B cell (primary cell): ENCODE measurements at regions not wholly inside any gene's neighbourhood (a gene's known extent, or its start where the extent isn't known, plus 50 kb on each side); places are given as distances from the start of the nearest gene placed in this dataset.

Source experiments
- EZH2 ChIP-seq: IDR thresholded peaks from 2 replicates; pipeline ENCODE4 v1.6.1; 2012; ENCODE audit warnings: borderline replicate concordance, low read depth, mild to moderate bottlenecking, moderate library complexity, low read length; ENCODE audit not compliant: insufficient read depth, poor library complexity, severe bottlenecking
- TF ChIP-seq, protein P1 (sequence below): fragments of 200-600 bp; IDR thresholded peaks from one replicate; pipeline ENCODE4 v1.8.0; 2022; ENCODE audit warnings: antibody characterized with exemption, mild to moderate bottlenecking

GRCh38 chrX:147811803-147812202, 99.9 kb upstream of the FMR1 start:
- TF ChIP-seq, protein P1, sequence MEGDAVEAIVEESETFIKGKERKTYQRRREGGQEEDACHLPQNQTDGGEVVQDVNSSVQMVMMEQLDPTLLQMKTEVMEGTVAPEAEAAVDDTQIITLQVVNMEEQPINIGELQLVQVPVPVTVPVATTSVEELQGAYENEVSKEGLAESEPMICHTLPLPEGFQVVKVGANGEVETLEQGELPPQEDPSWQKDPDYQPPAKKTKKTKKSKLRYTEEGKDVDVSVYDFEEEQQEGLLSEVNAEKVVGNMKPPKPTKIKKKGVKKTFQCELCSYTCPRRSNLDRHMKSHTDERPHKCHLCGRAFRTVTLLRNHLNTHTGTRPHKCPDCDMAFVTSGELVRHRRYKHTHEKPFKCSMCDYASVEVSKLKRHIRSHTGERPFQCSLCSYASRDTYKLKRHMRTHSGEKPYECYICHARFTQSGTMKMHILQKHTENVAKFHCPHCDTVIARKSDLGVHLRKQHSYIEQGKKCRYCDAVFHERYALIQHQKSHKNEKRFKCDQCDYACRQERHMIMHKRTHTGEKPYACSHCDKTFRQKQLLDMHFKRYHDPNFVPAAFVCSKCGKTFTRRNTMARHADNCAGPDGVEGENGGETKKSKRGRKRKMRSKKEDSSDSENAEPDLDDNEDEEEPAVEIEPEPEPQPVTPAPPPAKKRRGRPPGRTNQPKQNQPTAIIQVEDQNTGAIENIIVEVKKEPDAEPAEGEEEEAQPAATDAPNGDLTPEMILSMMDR: no peak
- no peak for TF ChIP-seq EZH2
